ENCODE measurements at regions not wholly inside any gene's neighbourhood (a gene's known extent, or its start where the extent isn't known, plus 50 kb on each side); places are given as distances from the start of the nearest gene placed in this dataset.

DNA sequence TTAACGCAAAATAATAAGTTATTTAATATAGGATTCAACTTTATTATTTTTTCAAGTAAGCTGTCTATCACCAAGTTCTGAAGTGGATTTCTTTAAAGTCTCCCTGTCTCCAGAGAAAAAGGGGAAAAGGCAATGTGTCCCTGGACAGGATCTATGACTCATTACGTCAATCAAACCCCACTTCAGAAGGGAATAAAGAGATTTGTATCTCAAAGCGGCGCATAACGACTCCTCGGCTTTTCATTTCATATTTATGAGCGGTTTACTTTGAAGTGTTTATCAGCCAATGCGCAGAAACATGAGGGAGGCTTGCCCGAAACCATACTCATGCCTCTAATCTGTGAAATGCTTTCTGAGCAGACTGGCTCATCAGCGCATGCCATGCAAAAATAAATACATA, 938.6 kb upstream of the WWC1 start:
- Histone ChIP-seq H3K9me3 (ENCODE audit: low read length) (no peaks in the 10 kb centered on the region), H3K4me3 (ENCODE audit: low read depth, low read length, poor library complexity, severe bottlenecking) (no peak overlapping the region), H3K4me2 (ENCODE audit: low read length) (no peak overlapping the region), H3K79me2 (ENCODE audit: insufficient read depth, low read depth, low read length) (no peaks in the 10 kb centered on the region), H3K9me2 (ENCODE audit: insufficient read depth, low read length) (no peaks in the 10 kb centered on the region), H3K27ac (ENCODE audit: low read depth, low read length, poor library complexity, severe bottlenecking) (no peak overlapping the region), H4K20me1 (ENCODE audit: insufficient read depth, low read length) (no peaks in the 10 kb centered on the region), H2AFZ (ENCODE audit: low read length) (no peak overlapping the region), H3K36me3 (ENCODE audit: insufficient read depth, low read length) (no peaks in the 10 kb centered on the region), H3K4me1 (ENCODE audit: insufficient read depth, low read length, poor library complexity, severe bottlenecking) (no peaks in the 10 kb centered on the region)
- no TSS peak for BruUV-seq (replicated peaks)
- no peak for DNase-seq (ENCODE audit: low spot score)
- no peak for TF ChIP-seq EZH2phosphoT487 (IDR thresholded peaks at IDR 0.05; ENCODE audit: borderline replicate concordance, low read depth, low read length)
- TF ChIP-seq, protein P1, sequence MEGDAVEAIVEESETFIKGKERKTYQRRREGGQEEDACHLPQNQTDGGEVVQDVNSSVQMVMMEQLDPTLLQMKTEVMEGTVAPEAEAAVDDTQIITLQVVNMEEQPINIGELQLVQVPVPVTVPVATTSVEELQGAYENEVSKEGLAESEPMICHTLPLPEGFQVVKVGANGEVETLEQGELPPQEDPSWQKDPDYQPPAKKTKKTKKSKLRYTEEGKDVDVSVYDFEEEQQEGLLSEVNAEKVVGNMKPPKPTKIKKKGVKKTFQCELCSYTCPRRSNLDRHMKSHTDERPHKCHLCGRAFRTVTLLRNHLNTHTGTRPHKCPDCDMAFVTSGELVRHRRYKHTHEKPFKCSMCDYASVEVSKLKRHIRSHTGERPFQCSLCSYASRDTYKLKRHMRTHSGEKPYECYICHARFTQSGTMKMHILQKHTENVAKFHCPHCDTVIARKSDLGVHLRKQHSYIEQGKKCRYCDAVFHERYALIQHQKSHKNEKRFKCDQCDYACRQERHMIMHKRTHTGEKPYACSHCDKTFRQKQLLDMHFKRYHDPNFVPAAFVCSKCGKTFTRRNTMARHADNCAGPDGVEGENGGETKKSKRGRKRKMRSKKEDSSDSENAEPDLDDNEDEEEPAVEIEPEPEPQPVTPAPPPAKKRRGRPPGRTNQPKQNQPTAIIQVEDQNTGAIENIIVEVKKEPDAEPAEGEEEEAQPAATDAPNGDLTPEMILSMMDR (conservative IDR thresholded peaks at IDR 0.05; ENCODE audit: low read length), result no peak
- ChIA-PET CTCF (ENCODE audit: unreplicated experiment) (no interaction called here), POLR2A (no interaction called here)
- intact Hi-C loops (cut with micrococcal nuclease; ENCODE audit: unreplicated experiment), result no loop called here

DNA sequence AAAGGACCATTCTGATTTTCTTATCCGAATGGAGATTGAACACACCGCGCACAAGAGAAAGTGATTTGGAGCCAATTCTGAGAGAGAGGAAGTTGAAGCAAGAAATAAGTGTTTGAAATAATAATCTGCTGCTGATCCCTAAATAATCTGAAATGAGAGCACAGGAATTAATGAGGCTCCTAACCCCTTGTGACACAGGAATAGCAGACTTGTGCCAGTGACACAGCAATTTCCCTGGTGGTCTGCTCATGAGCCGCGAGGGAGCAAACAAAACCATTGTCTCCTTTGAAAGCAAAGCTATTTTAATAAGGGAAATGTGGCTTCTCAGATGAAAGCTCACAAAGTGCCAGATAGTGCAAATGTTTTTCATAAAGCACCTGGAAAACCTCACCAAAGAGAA, 936.1 kb upstream of the WWC1 start:
- no peaks in the 10 kb centered on the region for H3K36me3 ChIP-seq (ENCODE audit: insufficient read depth, low read length)
- H3K9me2 ChIP-seq (ENCODE audit: insufficient read depth, low read length), result no peaks in the 10 kb centered on the region
- H2AFZ ChIP-seq (ENCODE audit: low read length), result no peak overlapping the region
- H3K27ac ChIP-seq (ENCODE audit: low read depth, low read length, poor library complexity, severe bottlenecking), result no peak overlapping the region
- no peaks in the 10 kb centered on the region for H3K79me2 ChIP-seq (ENCODE audit: insufficient read depth, low read depth, low read length)
- H3K4me3 ChIP-seq (ENCODE audit: low read depth, low read length, poor library complexity, severe bottlenecking), result no peak overlapping the region
- H3K4me1 ChIP-seq (ENCODE audit: insufficient read depth, low read length, poor library complexity, severe bottlenecking), result no peaks in the 10 kb centered on the region
- BruUV-seq (replicated peaks), result no TSS peak
- CTCF ChIA-PET (ENCODE audit: unreplicated experiment), result no interaction called here
- no peak overlapping the region for H3K4me2 ChIP-seq (ENCODE audit: low read length)
- POLR2A ChIA-PET, result interaction anchor here (0.7 kb wide), 1 partner anchor 24 kb away, joined by 7 read pairs; no protein-coding TSS in a partner anchor
- DNase-seq (ENCODE audit: low spot score), result no peak
- H4K20me1 ChIP-seq (ENCODE audit: insufficient read depth, low read length), result no peaks in the 10 kb centered on the region
- no peak for TF ChIP-seq EZH2phosphoT487 (IDR thresholded peaks at IDR 0.05; ENCODE audit: borderline replicate concordance, low read depth, low read length)
- TF ChIP-seq, protein P1 (conservative IDR thresholded peaks at IDR 0.05; ENCODE audit: low read length), result no peak
- intact Hi-C loops (cut with micrococcal nuclease; ENCODE audit: unreplicated experiment), result no loop called here
- H3K9me3 ChIP-seq (ENCODE audit: low read length), result no peaks in the 10 kb centered on the region

DNA sequence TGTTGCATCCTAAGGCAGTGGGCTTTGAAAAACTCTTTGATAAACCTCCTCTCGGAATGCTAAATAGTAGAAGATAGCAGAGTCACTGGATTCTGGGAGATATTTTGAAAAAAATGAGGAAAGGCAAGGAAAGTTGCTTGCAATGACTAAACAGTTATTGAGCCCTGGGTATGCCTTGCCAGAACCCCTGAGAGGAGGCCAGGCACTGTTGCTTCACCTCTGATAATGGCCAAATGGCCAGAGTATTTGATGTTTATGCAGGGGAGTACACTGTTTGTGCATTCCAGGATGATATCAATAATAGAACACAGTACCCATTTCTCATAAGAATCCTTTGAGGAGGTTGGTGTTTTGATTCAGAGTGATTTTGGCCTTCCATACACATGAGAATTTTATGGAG, 935.1 kb upstream of the WWC1 start:
- BruUV-seq (replicated peaks), result no TSS peak
- no peak for DNase-seq (ENCODE audit: low spot score)
- no peaks in the 10 kb centered on the region for H3K9me2 ChIP-seq (ENCODE audit: insufficient read depth, low read length)
- H3K4me1 ChIP-seq (ENCODE audit: insufficient read depth, low read length, poor library complexity, severe bottlenecking), result no peaks in the 10 kb centered on the region
- ChIA-PET POLR2A (interaction anchor here (0.6 kb wide), 1 partner anchor 823 kb away, joined by 4 read pairs; no protein-coding TSS in a partner anchor), CTCF (ENCODE audit: unreplicated experiment) (no interaction called here)
- H3K4me3 ChIP-seq (ENCODE audit: low read depth, low read length, poor library complexity, severe bottlenecking), result no peak overlapping the region
- no peaks in the 10 kb centered on the region for H4K20me1 ChIP-seq (ENCODE audit: insufficient read depth, low read length)
- no peak overlapping the region for H3K4me2 ChIP-seq (ENCODE audit: low read length)
- H3K79me2 ChIP-seq (ENCODE audit: insufficient read depth, low read depth, low read length), result no peaks in the 10 kb centered on the region
- H3K9me3 ChIP-seq (ENCODE audit: low read length), result no peaks in the 10 kb centered on the region
- intact Hi-C loops (cut with micrococcal nuclease; ENCODE audit: unreplicated experiment), result no loop called here
- no peak for TF ChIP-seq EZH2phosphoT487 (IDR thresholded peaks at IDR 0.05; ENCODE audit: borderline replicate concordance, low read depth, low read length)
- TF ChIP-seq, protein P1 (conservative IDR thresholded peaks at IDR 0.05; ENCODE audit: low read length), result no peak
- H3K27ac ChIP-seq (ENCODE audit: low read depth, low read length, poor library complexity, severe bottlenecking), result no peak overlapping the region
- no peak overlapping the region for H2AFZ ChIP-seq (ENCODE audit: low read length)
- H3K36me3 ChIP-seq (ENCODE audit: insufficient read depth, low read length), result no peaks in the 10 kb centered on the region
